ENCODE measurements at regions not wholly inside any gene's neighbourhood (a gene's known extent, or its start where the extent isn't known, plus 50 kb on each side); places are given as distances from the start of the nearest gene placed in this dataset.

- H3K4me3 ChIP-seq, result no peak overlapping the region
- H3K4me1 ChIP-seq (ENCODE audit: insufficient read depth), result no peaks in the 10 kb centered on the region
- TF ChIP-seq CTCF (IDR thresholded peaks at IDR 0.05), result no peak
- TF ChIP-seq POLR2A (IDR thresholded peaks at IDR 0.05), result no peak
- intact Hi-C loops (cut with DNase I), result no loop called here
- WGBS, 3 donors, result 93 to 95% (median 94%) methylated on average over 3 of the region's 3 CpGs
- H3K27ac ChIP-seq, result no peak overlapping the region
- DNase-seq, result no peak
- no peaks in the 10 kb centered on the region for H3K27me3 ChIP-seq
- no peaks in the 10 kb centered on the region for H3K36me3 ChIP-seq
- H3K9me3 ChIP-seq, result no peaks in the 10 kb centered on the region
Measured at GRCh38 chr17:65477600-65477999, 83.8 kb downstream of the AXIN2 start.

DNA sequence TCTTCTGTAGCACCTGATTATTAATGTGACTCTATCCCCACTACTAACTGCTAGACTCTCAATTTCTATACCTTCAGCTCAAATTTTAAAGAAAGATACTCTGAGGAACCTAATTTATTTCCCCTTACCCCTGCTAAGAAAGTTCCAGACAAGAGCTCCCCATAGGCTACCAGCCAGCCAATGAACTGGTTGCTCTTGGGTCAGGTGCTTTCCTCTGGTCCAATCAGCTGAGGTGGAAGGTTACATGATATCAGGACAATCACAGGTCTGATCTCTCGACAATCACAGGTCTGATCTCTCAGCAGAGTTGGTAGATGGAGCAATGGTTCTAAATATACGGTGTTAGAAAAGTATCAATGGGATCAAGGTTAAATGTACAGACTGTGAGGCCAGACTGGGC, 86.8 kb downstream of the AXIN2 start:
- no peak for DNase-seq
- H3K9me3 ChIP-seq, result no peaks in the 10 kb centered on the region
- no peak overlapping the region for H3K27ac ChIP-seq
- H3K4me3 ChIP-seq, result no peak overlapping the region
- WGBS, 3 donors, result 88 to 92% (median 91%) methylated on average over 2 of the region's 2 CpGs
- H3K27me3 ChIP-seq, result no peaks in the 10 kb centered on the region
- H3K4me1 ChIP-seq (ENCODE audit: insufficient read depth), result no peaks in the 10 kb centered on the region
- intact Hi-C loops (cut with DNase I), result no loop called here
- no peaks in the 10 kb centered on the region for H3K36me3 ChIP-seq
- no peak for TF ChIP-seq CTCF (IDR thresholded peaks at IDR 0.05)
- no peak for TF ChIP-seq EP300 (IDR thresholded peaks at IDR 0.05)
- TF ChIP-seq POLR2A (IDR thresholded peaks at IDR 0.05), result no peak

DNA sequence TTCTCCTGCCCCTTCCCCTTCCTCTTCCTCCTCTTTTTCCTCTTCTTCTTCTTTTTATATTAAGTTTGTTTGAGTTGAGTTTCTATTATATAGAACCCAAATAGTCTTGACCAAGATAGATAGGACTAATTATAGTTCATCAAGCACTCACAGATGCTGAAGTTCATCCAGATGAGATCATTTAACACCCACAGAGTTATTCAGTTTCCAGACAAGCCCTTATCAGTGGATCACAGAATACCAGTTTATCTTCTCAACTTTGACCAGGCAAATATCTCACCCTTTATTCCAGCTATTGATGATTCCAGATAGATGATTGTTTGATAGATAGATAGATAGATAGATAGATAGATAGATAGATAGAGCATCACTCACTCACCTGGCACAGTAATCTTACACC, 87.5 kb downstream of the AXIN2 start:
- TF ChIP-seq EP300 (IDR thresholded peaks at IDR 0.05), result no peak
- TF ChIP-seq POLR2A (IDR thresholded peaks at IDR 0.05), result no peak
- TF ChIP-seq CTCF (IDR thresholded peaks at IDR 0.05), result no peak
- intact Hi-C loops (cut with DNase I), result no loop called here
- Histone ChIP-seq H3K27me3 (no peaks in the 10 kb centered on the region), H3K9me3 (no peaks in the 10 kb centered on the region), H3K36me3 (no peaks in the 10 kb centered on the region), H3K4me3 (no peak overlapping the region), H3K4me1 (ENCODE audit: insufficient read depth) (no peaks in the 10 kb centered on the region), H3K27ac (no peak overlapping the region)
- no peak for DNase-seq

DNA sequence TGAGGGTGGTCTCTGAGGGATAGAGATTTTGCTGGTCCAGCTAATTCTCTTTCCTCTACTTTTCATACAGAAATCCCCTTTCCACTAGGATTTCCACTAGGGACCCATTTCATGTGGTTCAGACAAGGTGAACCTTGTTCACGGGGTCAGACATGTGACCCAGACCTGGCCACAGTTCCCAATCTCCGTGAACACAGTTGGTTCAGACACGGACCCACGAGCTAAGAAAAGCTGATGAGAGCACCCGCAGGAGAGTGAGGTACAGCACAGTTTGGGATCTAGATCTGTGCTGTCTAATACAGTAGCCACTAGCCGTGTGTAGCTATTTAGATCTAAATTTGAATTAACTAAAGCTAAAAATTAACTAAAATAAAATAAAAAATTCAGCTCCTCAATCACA, 88.1 kb downstream of the AXIN2 start:
- TF ChIP-seq CTCF (IDR thresholded peaks at IDR 0.05) (no peak), EP300 (IDR thresholded peaks at IDR 0.05) (no peak), POLR2A (IDR thresholded peaks at IDR 0.05) (no peak)
- Histone ChIP-seq H3K4me1 (ENCODE audit: insufficient read depth) (no peaks in the 10 kb centered on the region), H3K36me3 (no peaks in the 10 kb centered on the region), H3K27ac (no peak overlapping the region), H3K4me3 (no peak overlapping the region), H3K27me3 (no peaks in the 10 kb centered on the region), H3K9me3 (no peaks in the 10 kb centered on the region)
- WGBS, 3 donors, result 69 to 79% (median 79%) methylated on average over 6 of the region's 6 CpGs
- DNase-seq, result no peak
- intact Hi-C loops (cut with DNase I), result no loop called here

Measured in ovary (tissue), 7 donors.